Lower leg skin (tissue), 4 donors: ENCODE measurements at regions not wholly inside any gene's neighbourhood (a gene's known extent, or its start where the extent isn't known, plus 50 kb on each side); places are given as distances from the start of the nearest gene placed in this dataset.

Experiments used
- DNase-seq, 2 donors: peaks; one replicate each; pipeline ENCODE4 v3.0.0-alpha.2; 2019; ENCODE audit warnings: low spot score in 2 of 2
- H3K4me3 ChIP-seq: fragments of 200-600 bp; sonication (generic); 2 replicates; pipeline ENCODE4 v1.5.1; 2017; ENCODE audit warnings: mild to moderate bottlenecking, low read depth; ENCODE audit not compliant: poor library complexity, severe bottlenecking
- CTCF ChIP-seq, 3 donors: fragments of 450-650 bp; IDR thresholded peaks; one replicate each; pipeline ENCODE4 v1.5.1; 2016; ENCODE audit warnings: antibody characterized with exemption in 3 of 3, mild to moderate bottlenecking in 3 of 3, moderate library complexity in 2 of 3
- POLR2A ChIP-seq, 2 donors: fragments of 450-650 bp; IDR thresholded peaks; one replicate each; pipeline ENCODE4 v1.6.1; 2016 to 2017; ENCODE audit warnings: antibody characterized with exemption in 2 of 2, mild to moderate bottlenecking in 1 of 2, moderate library complexity in 1 of 2
- WGBS, 2 donors: methylation state at CpG; one replicate each; pipeline ENCODE4 v1.1.5; 2018; 5-methylcytosine and 5-hydroxymethylcytosine counted together
- intact Hi-C: fragments of 100-400 bp; cut with DNase I; formaldehyde crosslinking; loops from one replicate; pipeline ENCODE4 v1.15.0; 2023; ENCODE audit warnings: low total_unique reads

- no peak overlapping the region for H3K4me3 ChIP-seq
- no peak for DNase-seq
- 56 to 63% methylated on average over 6 of the region's 6 CpGs for WGBS, 2 donors
- TF ChIP-seq POLR2A (IDR thresholded peaks at IDR 0.05) (no peak), CTCF (IDR thresholded peaks at IDR 0.05) (no peak)
- intact Hi-C loops: no loop called here
Observed at GRCh38 chr18:10020171-10020570, 106.4 kb downstream of the VAPA start.

- intact Hi-C loops: no loop called here
- WGBS, 2 donors: 90 to 93% methylated on average over 4 of the region's 4 CpGs
- no peak for DNase-seq
Observed at GRCh38 chr18:10022365-10022764, 108.5 kb downstream of the VAPA start.

DNA sequence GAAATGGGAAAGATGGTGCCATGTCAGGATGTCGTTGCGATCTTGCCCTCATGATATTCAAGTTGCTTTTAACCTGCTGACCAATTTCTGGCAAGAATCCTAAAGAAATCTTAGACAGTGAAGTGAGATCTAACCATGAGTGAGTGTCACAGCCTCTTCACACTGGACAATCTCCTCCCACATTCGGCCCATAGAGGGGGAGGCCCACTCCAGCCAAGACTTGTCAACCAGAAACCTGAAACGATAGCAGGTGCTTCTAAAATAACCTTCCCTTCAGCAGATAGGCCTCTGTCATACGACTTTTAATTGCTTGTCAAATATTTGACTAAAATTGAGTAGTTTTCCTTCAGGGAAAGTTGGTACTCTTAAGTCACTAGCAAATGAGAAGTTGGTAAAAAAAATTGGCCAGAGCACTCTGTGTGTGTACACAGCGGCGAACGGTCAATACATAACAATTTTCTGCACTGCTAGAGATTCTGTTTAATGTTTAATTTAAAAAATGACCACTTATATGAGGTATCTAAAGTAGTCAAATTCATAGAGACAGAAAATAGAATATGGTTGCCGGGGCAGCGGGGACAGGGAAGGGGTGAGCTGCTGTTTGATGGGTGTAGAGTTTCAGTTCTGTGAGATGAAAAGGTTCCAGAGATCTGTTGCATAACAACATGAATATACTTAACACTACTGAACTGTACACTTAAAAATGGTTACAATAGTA, 110.2 kb downstream of the VAPA start:
- no peak overlapping the region for H3K4me3 ChIP-seq
- intact Hi-C loops: no loop called here
- peak in 1 of 2 donors; percentile 40 for DNase-seq
- no peak for TF ChIP-seq POLR2A (IDR thresholded peaks at IDR 0.05)
- no peak for TF ChIP-seq CTCF (IDR thresholded peaks at IDR 0.05)
- 83 to 84% methylated on average over 10 of the region's 10 CpGs for WGBS, 2 donors

More at GRCh38 chr18:10022365-10022764, 108.5 kb downstream of the VAPA start:
- no peak for TF ChIP-seq POLR2A (IDR thresholded peaks at IDR 0.05)
- no peak for TF ChIP-seq CTCF (IDR thresholded peaks at IDR 0.05)
- H3K4me3 ChIP-seq: no peak overlapping the region

GRCh38 chr18:10025711-10026670, 112.2 kb downstream of the VAPA start:
- no peak for TF ChIP-seq POLR2A (IDR thresholded peaks at IDR 0.05)
- TF ChIP-seq CTCF (IDR thresholded peaks at IDR 0.05): no peak
- DNase-seq: peak in 1 of 2 donors; percentile 46
- intact Hi-C loops: no loop called here
- WGBS, 2 donors: 86 to 89% methylated on average over 15 of the region's 15 CpGs
- no peak overlapping the region for H3K4me3 ChIP-seq

GRCh38 chr18:10027031-10027430, 113.2 kb downstream of the VAPA start:
- peak in 1 of 2 donors; percentile 60 for DNase-seq
- WGBS, 2 donors: 90 to 92% methylated on average over 4 of the region's 4 CpGs
- no peak overlapping the region for H3K4me3 ChIP-seq
- TF ChIP-seq POLR2A (IDR thresholded peaks at IDR 0.05) (no peak), CTCF (IDR thresholded peaks at IDR 0.05) (no peak)
- intact Hi-C loops: no loop called here
